GM21390 (cell line): ENCODE measurements at regions not wholly inside any gene's neighbourhood (a gene's known extent, or its start where the extent isn't known, plus 50 kb on each side); places are given as distances from the start of the nearest gene placed in this dataset.
"Not testable (repeated sequence)": the region's sequence is repeated elsewhere in the genome, so short reads cannot be mapped to it uniquely, and the experiment has no call there.

ENCODE experiments used
- ATAC-seq: cut with Tn5 transposase; IDR thresholded peaks from one replicate; pipeline ENCODE4 v1.9.1; 2021; ENCODE audit not compliant: unreplicated experiment

DNA sequence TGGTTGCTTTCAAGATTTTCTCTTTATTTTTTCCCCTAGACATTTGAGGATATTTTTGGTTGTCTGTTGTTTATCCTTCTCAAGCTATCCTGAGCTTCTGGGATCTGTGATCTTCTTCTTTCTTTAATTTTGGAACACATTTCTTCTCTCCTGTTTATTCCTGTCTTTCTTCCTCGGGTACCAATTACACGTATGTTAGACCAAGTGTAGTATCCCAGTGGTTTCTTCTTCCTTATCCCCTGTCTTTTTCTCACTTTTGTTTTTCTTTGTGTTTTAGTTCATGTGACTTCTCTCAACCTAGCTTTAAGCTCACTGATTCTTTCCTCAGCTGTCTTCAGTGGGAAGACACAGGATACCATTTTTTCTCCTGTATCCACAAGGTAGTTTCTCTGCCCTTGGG is 120.0 kb downstream of the GALR1 start:
- ATAC-seq: no peak

DNA sequence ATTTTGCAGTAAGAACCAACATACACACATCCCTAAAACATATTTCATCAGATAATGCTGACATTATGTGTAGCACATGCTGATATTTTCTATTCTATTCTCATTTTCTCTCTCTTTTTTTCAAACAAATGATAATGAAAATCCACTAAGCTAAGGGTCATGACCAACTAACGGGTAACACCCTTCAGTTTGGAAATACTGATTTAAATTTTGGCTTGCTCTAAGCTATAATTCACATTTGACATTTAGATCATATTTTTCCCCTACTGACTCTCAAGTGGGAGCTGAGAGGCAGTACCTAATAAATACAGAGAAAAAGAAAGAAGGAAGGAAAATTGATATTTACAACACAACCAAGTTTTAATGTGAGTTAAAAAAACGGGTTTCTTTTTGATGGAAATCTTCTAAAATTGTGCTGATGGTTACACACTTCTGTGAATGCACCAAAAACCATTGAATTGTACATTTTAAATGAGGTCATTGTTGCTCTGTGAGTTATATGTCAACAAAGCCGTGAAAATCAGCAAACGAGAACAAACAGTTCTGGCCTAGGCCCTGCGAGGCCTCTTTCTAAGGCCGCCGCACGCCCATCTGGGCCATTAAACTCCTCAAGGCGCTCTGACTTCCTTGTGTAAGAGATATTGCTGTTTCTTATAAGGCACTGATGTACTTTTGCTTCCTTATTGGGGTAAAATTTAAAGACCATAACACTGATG is 124.2 kb downstream of the GALR1 start:
- ATAC-seq: no peak

DNA sequence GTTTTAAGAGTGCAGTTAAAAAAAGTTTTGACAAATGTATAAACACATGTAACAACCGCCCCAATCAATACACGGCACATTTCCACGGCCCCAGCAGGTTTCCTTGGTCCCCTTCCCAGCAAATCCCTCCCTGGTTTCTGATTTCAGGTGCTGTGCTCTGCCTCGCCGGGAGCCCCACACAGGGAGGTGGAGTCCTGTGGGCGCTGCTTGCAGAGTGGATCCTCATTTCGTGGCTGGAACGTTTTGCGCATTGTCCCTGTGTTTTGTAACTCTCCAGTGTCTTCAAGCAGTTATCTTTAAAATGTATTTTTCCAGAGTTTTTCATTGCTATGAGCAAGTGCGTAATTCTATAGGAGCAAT is 124.8 kb downstream of the GALR1 start:
- no peak for ATAC-seq

DNA sequence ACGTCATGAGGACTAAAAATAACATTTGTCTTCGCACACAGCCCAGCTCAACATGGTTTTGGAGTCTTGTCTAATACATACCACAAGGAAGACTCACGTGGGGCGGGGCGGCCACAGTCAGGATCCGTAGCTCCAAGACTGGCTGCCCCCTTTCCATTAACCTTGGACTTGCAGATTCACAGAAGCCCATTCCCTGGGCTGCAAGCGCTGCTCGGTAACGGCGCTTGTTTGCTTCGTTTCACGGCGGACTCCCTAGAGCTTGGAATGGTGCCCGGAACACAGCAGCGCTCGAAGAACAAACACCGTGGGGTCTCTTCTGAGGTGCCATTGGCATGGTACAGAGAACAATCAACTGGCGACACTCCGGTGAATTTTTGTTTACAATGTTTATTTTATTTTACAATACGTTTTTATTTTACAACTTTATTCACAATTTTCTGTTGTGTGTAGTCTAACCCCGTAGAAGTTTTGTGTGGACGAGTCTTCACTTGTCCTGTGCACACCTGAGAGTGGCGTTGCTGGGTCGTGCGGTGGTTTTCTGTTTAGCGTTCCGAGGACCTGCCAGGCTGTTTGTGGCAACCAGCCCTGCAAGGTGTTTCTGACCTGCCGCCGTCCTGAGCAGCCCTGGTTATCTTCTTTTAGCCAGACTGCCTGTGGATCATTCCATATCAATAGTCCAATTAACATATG is 126.5 kb downstream of the GALR1 start:
- ATAC-seq: no peak

DNA sequence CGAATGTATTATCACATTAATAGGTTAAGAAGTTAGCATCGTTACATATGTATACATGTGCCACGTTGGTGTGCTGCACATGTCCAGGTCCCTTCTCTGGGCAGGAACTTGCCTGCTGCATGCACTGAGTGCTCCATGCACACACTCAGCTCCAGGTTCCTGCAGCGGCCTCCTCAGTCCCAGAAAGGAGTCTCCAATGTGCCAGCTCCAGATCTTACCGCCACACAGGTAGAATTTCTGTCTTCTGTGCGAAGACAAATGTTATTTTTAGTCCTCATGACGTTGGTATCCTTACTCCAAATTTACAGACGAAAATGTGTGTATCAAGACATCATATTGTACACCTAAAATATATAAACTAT is 127.1 kb downstream of the GALR1 start:
- ATAC-seq: no peak

DNA sequence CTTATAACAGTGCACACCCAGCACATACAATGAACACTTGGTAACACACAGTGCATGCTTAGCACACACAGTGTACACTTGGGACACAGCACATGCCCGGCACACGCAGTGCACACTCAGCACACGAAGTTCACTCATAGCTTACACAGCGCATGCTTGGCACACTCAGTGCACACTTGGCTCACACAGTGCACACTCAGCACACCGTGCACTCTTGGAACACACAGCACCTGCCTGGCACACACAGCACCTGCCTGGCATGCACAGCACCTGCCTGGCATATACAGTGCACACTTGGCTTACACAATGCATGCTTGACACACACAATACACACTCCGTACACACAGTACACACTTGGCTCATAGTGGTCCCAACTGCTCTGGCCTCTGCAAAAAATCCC is 128.2 kb downstream of the GALR1 start:
- no peak for ATAC-seq

DNA sequence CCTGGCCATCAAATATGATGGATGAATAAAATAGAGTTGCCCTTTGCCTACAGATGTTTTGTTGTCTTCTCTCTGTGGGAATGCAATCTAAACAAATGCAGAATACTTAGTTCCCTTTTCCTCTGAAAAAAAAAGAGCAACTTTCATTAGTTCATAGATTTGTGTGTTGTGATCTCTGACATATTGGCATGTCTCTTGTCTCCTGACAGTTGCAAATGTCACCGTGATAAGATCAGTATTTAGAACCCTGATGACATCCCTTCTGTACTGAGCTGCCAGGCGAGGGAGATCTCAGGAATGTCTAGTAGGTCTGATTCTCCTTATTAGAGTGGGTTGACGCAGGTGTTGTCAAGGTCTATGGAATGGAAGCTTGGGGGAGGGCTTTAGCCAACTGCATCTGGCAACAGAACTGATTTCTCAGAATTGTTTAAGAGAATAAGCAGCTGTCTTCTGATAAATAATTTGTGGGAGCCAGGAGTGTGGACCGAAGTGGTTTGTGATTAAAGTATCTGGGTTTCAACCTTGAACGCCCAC is 130.4 kb downstream of the GALR1 start:
- ATAC-seq: no peak

DNA sequence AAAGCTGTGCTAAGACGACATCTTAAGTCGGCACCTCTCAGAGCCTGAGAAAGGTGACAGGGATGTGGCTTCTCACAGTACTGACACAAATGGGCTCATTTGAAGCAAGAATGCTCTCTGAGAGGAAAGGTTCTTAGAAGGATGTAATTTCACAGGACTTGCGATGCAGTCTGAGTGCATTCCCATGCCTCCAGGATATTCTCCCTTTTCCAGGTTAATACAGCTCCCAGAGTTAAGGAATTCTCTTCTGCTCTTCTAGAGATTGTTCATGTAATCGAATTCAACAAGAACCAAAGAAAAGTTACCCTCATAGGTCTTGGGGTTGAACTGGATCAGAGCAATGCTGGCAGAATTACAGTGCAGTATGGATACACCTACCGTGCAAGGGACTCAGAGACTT is 131.0 kb downstream of the GALR1 start:
- ATAC-seq: no peak

DNA sequence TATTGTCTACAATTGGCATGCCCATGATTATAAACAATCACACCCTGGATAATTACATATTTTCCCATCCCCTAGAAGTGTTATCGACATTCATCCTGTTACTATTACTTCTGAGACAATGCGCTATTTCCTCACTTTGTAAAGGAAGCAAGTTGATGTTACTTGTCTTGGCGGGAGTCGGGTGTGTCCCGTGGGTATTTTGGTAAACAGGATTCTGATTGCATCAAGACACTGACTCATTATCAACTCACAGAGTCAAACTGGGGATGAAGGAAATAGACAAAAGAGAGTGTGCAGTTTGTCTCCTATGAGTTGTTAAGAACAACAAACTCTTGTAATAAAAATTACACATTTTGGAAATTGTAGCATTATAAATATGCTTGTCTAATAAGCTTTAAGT is 142.7 kb downstream of the GALR1 start:
- no peak for ATAC-seq

DNA sequence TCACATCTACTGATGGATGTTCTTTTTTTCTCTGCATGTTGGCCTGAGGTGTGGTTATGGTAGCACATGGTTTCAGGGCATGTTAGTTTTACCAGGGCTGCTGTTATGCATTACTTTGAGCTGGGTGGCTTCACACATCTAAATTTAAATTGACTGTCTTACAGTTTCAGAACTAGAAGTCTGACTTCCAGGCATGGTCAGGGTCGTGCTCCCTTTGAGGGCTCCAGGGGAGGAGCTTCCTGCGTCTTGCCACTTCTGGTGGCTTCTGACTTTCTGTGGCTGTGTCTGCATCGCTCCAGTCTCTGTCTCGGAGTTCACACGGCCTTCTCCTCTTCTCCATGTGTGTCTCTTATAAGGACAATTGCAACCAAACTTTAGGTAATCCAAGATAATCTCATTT is 143.9 kb downstream of the GALR1 start:
- ATAC-seq: no peak

DNA sequence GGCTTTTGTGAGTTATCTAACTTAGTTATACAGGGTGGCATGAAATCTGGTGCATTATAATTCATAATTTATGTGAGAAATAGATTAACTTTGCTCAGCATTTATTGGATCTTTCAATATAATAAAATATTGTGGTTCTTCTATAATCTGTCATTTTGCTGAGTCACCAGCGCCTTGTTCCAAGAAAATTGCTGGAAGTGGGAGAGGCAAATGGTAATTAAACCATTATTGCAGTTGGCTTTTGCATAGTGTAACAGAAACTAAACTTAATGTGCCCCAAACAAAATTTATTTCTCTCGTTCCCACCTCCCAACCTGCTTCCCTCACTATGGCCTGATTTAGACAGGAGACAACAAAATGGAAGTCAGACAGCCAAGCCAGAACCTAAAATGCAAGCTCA is 146.3 kb downstream of the GALR1 start:
- no peak for ATAC-seq

DNA sequence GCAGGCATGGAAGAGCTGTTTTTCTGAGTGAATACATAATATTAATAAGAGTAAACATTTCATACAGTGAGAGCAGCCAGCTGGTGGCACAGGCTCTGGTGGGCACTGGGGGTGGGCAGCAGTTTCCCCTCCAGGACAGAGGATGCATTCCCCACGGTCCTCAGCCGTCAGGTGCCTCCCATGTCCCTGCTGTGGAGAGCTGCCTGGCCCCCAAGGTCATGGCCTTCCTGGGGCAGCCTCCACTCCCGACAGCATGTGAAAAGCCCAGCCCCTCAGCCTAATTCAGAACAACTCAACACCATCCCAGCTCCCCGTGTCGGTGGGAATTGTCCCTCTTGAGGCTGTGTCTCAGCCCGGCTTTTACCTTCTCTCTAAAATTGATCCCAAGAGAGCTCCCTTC is 147.4 kb downstream of the GALR1 start:
- no peak for ATAC-seq

DNA sequence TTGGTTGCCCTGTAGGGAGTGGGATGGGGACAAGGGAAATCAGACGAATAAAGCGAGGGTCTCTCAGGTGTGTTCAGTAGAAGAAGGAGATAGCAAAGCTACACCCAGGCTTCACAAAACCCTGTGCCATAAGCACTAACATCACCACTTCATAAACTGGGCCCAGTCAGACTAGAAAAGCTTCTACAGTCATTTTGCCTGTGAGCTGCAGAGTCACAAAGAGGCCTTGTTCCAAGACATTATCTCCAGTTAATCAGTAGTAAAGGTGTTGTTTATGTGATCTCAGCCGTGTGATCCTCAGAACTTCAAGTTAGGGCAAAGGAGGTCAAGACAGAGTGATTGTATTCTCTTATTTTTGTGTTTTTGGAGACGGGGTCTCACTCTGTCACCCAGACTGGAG is 148.0 kb downstream of the GALR1 start:
- no peak for ATAC-seq

DNA sequence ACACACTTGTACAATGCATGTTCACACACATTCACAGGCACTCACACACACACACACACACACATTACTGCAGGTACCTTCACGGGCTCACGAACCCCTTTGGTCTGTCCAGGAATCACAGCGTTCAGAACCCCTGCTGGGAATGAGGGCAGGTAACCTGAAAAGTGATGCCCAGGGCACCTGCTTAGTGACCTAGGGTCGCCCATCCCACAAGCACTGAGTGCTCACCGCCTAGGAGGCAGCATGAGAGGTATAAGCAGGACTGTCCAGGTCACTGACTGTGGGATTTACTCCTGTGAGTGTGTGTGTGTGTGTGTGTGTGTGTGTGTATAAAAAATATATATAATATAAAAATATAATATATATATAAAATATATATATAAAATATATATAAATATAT is 150.9 kb downstream of the GALR1 start:
- ATAC-seq: no peak

DNA sequence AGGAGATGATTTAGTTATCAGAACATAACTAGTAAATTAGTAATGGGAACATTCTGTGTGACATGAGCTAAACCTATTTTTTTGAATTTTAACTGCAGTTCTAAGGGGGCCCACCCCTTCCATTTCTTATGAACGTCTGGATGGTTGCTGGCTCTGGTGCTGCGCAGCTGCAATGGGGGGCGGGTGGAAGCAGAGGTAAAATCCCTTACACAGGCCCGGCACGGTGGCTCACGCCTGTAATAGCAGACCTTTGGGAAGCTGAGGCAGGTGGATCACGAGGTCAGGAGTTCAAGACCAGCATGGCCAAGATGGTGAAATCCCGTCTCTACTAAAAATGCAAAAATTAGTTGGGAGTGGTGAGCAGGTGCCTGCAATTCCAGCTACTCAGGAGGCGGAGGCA is 151.5 kb downstream of the GALR1 start:
- ATAC-seq: no peak

DNA sequence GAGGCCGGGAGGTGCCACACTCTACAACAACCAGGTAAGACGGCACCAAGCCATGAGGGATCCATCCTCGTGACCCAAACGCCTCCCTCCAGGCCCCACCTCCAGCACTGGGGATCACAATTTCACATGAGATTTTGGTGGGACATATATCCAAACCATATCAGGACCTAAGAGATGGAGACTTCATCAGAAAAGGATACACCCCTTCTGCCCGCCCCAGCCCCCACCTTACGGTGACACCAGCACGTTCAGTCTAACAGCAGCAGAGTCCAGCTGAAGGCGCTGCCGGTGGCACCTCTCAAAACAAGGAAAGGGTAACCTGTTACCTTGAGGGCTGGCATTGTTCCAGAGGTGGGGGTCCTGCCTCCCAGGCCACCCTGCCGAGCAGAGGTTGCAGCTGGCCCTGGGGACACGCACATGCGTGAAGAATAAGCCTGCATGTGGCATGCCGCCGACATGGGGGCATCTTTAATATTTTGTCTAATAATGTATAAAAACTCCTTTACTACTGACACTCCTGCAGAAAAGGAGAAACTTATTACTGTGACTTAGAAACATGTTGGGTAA is 154.4 kb downstream of the GALR1 start:
- ATAC-seq: no peak

DNA sequence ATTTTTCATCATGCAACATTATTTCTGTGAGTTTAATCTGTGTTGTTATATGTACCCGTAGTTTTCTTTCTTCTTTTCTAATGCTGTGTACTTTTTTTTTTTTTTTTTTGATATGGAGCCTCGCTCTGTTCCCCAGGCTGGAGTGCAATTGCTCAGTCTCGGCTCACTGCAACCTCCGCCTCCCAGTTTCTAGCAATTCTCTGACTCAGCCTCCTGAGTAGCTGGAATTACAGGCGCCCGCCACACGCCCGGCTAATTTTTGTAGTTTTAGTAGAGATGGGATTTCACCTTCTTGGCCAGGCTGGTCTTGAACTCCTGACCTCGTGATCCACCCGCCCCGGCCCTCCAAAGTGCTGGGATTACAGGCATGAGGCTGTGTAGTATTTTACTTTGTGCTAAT is 155.4 kb downstream of the GALR1 start:
- no peak for ATAC-seq

DNA sequence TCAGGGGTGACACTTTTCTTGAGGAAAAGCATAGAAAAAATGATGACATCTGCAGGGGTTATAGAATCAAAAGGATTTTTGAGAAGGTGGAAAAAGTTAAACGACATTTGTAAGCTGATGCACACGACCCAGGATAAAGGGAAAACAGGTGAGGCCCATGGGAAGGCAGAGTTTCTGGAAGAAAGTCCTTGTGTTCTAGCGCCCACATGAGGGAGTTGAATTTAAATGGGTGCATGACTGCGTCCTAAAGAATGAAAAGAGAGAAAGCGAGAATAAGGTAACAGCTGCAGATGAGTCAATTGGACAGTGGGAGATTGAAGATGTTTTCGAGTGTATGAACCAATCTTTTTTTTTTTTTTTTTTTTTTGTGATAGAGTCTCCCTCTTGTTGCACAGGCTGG is 158.1 kb downstream of the GALR1 start:
- ATAC-seq: no peak

DNA sequence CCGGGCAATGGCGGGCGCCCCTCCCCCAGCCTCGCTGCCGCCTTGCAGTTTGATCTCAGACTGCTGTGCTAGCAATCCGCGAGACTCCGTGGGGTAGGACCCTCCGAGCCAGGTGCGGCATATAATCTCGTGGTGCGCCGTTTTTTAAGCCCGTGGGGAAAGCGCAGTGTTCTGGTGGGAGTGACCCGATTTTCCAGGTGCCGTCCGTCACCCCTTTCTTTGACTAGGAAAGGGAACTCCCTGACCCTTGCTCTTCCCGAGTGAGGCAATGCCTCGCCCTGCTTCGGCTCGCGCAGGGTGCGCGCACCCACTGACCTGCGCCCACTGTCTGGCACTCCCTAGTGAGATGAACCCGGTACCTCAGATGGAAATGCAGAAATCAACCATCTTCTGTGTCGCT is 171.9 kb downstream of the GALR1 start:
- ATAC-seq: not testable (repeated sequence)

DNA sequence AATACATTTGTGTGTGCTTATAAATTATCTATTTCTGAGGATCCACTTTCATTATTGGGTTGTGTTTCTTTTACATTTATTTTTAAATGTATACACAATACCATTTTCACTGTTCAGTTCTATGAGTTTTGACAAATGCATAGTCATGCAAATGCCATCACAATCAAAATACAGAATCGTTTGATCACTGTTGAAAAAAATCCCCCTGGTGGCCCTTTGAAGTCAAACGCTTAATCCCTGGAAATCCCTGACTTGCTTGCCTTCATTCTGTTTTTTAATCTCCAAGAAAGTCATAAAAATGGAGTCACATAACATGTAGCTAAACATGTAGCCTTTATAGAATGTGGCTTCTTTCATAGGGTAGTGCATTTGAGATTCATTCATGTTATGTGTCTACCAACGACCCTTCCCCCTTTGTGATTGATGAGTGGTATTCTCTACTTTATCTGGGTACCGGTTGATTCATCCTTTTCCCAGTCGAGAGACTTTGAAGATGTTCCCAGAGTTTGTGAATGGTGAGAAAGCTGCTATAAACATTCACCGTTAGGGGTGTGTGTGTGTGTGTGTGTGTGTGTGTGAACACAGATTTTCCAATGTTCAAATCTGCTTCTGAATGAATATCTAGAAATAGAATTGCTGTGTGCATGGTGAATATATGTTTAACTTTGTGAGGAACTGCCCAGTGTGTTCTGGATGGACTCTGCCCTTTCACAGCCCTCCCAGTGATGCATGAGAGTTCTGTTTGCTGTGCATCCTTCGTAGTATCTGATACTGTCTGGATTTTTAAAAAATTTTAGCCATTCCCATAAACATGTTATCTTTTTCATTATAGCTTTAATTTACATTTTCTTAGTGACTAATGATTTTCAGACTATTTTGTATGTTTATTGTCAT is 173.6 kb downstream of the GALR1 start:
- no peak for ATAC-seq

DNA sequence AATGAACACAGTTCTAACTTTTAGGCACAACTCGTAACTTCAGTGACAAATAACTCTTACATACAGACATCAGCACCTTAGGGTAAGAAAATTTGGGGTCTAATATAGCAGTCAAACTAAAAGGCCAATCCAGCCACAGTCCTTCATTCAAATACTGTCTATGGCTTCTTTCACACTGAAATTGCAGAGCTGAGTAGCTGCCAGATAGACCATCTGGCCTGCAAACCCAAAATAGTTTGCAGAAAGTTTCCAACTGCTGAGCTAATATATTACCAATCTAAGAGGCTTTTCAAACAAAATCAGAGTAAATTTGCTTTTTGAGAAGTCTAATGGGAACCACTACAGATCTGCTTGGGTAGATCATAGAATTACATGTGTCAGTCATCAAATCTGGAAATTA is 183.4 kb downstream of the GALR1 start:
- ATAC-seq: no peak

DNA sequence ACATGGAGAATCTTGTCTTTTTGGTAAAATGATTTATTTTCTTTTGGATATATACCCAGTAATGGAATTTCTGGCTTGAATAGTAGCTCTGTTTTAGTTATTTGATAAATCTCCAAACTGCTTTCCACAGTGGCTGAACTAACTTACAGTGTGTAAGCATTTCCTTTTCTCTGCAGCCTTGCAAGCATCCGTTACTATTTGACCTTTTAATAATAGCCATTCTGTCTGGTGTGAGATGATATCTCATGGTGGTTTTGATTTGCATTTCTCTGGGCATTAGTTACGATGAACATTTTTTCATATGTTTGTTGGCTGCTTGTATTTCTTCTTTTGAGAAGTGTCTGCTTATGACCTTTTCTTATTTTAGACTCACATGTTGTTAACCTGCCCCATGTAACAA is 190.2 kb downstream of the GALR1 start:
- no peak for ATAC-seq
